GM23248 (cell line): ENCODE measurements at regions not wholly inside any gene's neighbourhood (a gene's known extent, or its start where the extent isn't known, plus 50 kb on each side); places are given as distances from the start of the nearest gene placed in this dataset.

ENCODE experiments used
- DNase-seq: peaks from one replicate; pipeline ENCODE4 v3.0.0-alpha.2; 2015
- H2AFZ ChIP-seq: fragments of 200-600 bp; sonication (generic); 2 replicates; pipeline ENCODE4 v1.6.1; 2016; ENCODE audit warnings: antibody characterized with exemption
- H3F3A ChIP-seq: fragments of 200-600 bp; sonication (generic); 2 replicates; pipeline ENCODE4 v1.6.1; 2016; ENCODE audit warnings: mild to moderate bottlenecking, antibody characterized with exemption, mixed run types; ENCODE audit not compliant: insufficient read depth
- H3K27ac ChIP-seq: fragments of 200-600 bp; sonication (generic); 2 replicates; pipeline ENCODE4 v1.5.1; 2016; ENCODE audit warnings: mild to moderate bottlenecking
- H3K27me3 ChIP-seq: fragments of 200-600 bp; sonication (generic); replicated peaks from 2 replicates; pipeline ENCODE4 v1.6.1; 2016; ENCODE audit warnings: mild to moderate bottlenecking; ENCODE audit not compliant: insufficient read depth
- H3K36me3 ChIP-seq: fragments of 200-600 bp; sonication (generic); 2 replicates; pipeline ENCODE4 v1.6.1; 2016; ENCODE audit warnings: low read depth, mild to moderate bottlenecking
- H3K4me1 ChIP-seq: fragments of 200-600 bp; sonication (generic); 2 replicates; pipeline ENCODE4 v1.6.1; 2016; ENCODE audit warnings: mild to moderate bottlenecking; ENCODE audit not compliant: insufficient read depth
- H3K4me2 ChIP-seq: fragments of 200-600 bp; sonication (generic); one replicate; pipeline ENCODE4 v1.6.1; 2016; ENCODE audit warnings: mild to moderate bottlenecking; ENCODE audit not compliant: unreplicated experiment
- H3K4me3 ChIP-seq: fragments of 200-600 bp; sonication (generic); 2 replicates; pipeline ENCODE4 v1.5.1; 2016; ENCODE audit warnings: mild to moderate bottlenecking
- H3K79me2 ChIP-seq: fragments of 200-600 bp; sonication (generic); 2 replicates; pipeline ENCODE4 v1.6.1; 2016; ENCODE audit warnings: mild to moderate bottlenecking; ENCODE audit not compliant: insufficient read depth
- H3K9ac ChIP-seq: fragments of 200-600 bp; sonication (generic); 2 replicates; pipeline ENCODE4 v1.6.1; 2016; ENCODE audit warnings: mild to moderate bottlenecking
- H3K9me2 ChIP-seq: fragments of 200-600 bp; sonication (generic); 2 replicates; pipeline ENCODE4 v1.6.1; 2016; ENCODE audit warnings: mixed run types, mild to moderate bottlenecking, moderate library complexity; ENCODE audit not compliant: insufficient read depth
- H3K9me3 ChIP-seq: fragments of 200-600 bp; sonication (generic); one replicate; pipeline ENCODE4 v1.6.1; 2017; ENCODE audit warnings: low read depth
- H4K20me1 ChIP-seq: fragments of 200-600 bp; sonication (generic); 2 replicates; pipeline ENCODE4 v1.6.0; 2016; ENCODE audit not compliant: insufficient read depth
- EZH2 ChIP-seq: fragments of 200-600 bp; sonication (generic); IDR thresholded peaks from 2 replicates; pipeline ENCODE4 v1.6.1; 2018; ENCODE audit warnings: antibody characterized with exemption, mild to moderate bottlenecking; ENCODE audit not compliant: insufficient read depth, poor library complexity, severe bottlenecking
- EZH2phosphoT487 ChIP-seq: fragments of 200-600 bp; sonication (generic); IDR thresholded peaks from 2 replicates; pipeline ENCODE4 v1.6.1; 2018; ENCODE audit warnings: antibody characterized with exemption, moderate library complexity, mild to moderate bottlenecking, low read depth; ENCODE audit not compliant: insufficient read depth
- WGBS, 2 experiments: methylation state at CpG; one replicate each; pipeline ENCODE4 v1.1.6; 2015 to 2017; ENCODE audit warnings: low lambda C conversion rate in 2 of 2, low coverage in 1 of 2; ENCODE audit errors: missing lambda C conversion rate in 2 of 2; 5-methylcytosine and 5-hydroxymethylcytosine counted together
- in situ Hi-C: fragments of 300-500 bp; cut with MboI; formaldehyde crosslinking; loops from 2 replicates; pipeline ENCODE4 v1.15.0; 2020

DNA sequence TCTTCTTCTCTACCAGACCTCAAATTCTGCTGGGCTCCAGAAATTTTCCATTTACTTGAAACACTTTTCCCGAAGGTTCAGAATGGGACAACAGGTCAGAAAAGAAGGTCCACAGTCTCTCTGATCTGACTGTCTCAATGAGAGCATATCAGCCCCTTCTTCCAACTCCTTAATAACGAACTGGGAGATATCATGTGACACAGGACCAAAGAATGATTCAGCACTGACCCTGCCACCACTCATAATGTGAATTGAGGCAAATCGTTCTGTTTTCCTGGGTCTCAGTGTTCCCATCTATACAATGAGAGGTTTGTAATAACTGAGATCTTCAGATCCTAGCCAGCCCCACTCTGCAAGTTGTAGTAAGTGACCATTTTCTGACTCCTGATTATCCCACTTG is 500.5 kb downstream of the NTRK3 start:
- H4K20me1 ChIP-seq, result no peaks in the 10 kb centered on the region
- H3K9me2 ChIP-seq, result no peaks in the 10 kb centered on the region
- no peak overlapping the region for H3K4me3 ChIP-seq
- no peak overlapping the region for H3K4me2 ChIP-seq
- no peaks in the 10 kb centered on the region for H3K36me3 ChIP-seq
- 86 to 91% methylated on average over 3 of the region's 3 CpGs for WGBS, 2 experiments
- TF ChIP-seq EZH2 (no peak), EZH2phosphoT487 (no peak)
- H3K79me2 ChIP-seq, result no peaks in the 10 kb centered on the region
- no peak overlapping the region for H2AFZ ChIP-seq
- in situ Hi-C loops, result no loop called here
- no peaks in the 10 kb centered on the region for H3K9me3 ChIP-seq
- no peak for DNase-seq
- H3K4me1 ChIP-seq, result peaks cover 22% of the 10 kb centered on the region
- H3K9ac ChIP-seq, result no peak overlapping the region
- H3K27me3 ChIP-seq, result no peaks in the 10 kb centered on the region
- no peak overlapping the region for H3K27ac ChIP-seq
- H3F3A ChIP-seq, result peaks cover 16% of the 10 kb centered on the region

- Histone ChIP-seq H3K9me2 (no peaks in the 10 kb centered on the region), H3K79me2 (no peaks in the 10 kb centered on the region), H3K4me3 (no peak overlapping the region), H3K9ac (no peak overlapping the region), H3K36me3 (no peaks in the 10 kb centered on the region), H3K4me1 (peaks cover 22% of the 10 kb centered on the region), H4K20me1 (no peaks in the 10 kb centered on the region), H3F3A (peaks cover 16% of the 10 kb centered on the region), H2AFZ (no peak overlapping the region), H3K9me3 (no peaks in the 10 kb centered on the region), H3K4me2 (no peak overlapping the region), H3K27me3 (no peaks in the 10 kb centered on the region), H3K27ac (no peak overlapping the region)
- TF ChIP-seq EZH2phosphoT487 (no peak), EZH2 (no peak)
- peak; percentile 39 for DNase-seq
- in situ Hi-C loops, result no loop called here
- 93% methylated on average over 4 of the region's 4 CpGs for WGBS, 2 experiments
Measured at GRCh38 chr15:87755226-87755625, 501.3 kb downstream of the NTRK3 start.

DNA sequence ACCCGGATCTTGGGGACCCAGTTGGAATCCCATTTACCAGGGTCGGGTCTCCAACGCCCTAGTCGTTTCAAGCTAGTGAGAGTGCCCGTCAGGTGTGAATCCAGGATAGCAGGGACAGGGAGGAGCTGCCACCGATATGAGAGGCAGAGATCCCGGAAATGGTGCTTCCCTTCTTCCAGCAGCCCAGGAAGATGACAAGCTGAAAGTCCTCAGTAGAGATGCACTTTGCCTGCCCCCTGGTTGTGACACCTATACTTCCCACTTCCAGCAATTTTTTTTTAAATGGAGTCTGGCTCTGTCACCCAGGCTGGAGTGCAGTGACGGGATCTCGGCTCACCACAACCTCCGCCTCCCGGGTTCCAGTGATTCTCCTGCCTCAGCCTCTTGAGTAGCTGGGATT is 503.0 kb downstream of the NTRK3 start:
- H4K20me1 ChIP-seq, result no peaks in the 10 kb centered on the region
- H3K36me3 ChIP-seq, result no peaks in the 10 kb centered on the region
- in situ Hi-C loops, result no loop called here
- no peaks in the 10 kb centered on the region for H3K79me2 ChIP-seq
- H3F3A ChIP-seq, result peaks cover 16% of the 10 kb centered on the region
- TF ChIP-seq EZH2 (no peak), EZH2phosphoT487 (no peak)
- H3K4me1 ChIP-seq, result peaks cover 22% of the 10 kb centered on the region
- no peak overlapping the region for H2AFZ ChIP-seq
- H3K27me3 ChIP-seq, result no peaks in the 10 kb centered on the region
- no peaks in the 10 kb centered on the region for H3K9me3 ChIP-seq
- no peaks in the 10 kb centered on the region; the same call in 1 of the 2 replicates for H3K9me2 ChIP-seq
- WGBS, 2 experiments, result 75 to 81% methylated on average over 10 to 11 of the region's 11 CpGs
- DNase-seq, result no peak
- no peak overlapping the region for H3K4me3 ChIP-seq
- H3K9ac ChIP-seq, result no peak overlapping the region
- H3K4me2 ChIP-seq, result no peak overlapping the region
- no peak overlapping the region for H3K27ac ChIP-seq

DNA sequence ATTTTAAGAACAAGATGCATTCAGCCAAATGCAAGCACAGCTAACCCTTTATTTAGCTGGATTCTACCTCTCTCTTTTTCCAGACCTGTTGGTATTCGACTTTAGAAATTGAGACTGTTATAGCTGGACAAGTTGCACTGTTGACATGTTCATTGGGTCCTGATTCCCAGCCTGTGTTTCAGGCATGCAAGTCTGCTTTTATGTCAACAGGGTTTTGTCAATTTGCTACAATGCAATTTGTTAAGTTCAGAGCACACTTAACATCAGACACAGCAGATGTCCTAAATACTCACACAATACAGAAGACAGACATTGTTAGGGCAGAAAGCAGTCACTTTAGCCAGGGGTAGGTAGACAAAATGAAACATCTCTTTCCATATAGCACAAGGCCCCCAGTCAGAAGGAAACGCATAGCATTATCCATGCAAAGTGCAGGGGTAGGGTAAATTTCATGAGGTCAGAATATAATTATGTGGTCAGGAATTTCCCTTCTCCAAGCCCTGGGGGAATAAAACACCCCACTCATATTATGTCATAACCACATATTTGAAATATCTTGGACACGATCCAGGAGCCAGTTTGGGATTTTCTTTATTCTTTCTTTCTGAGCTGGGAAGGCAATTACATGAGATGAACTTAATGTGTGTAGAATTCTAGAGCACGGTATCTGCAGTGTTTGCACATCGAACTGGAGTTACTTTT is 504.1 kb downstream of the NTRK3 start:
- H3K9ac ChIP-seq, result no peak overlapping the region
- H3K79me2 ChIP-seq, result no peaks in the 10 kb centered on the region
- WGBS, 2 experiments, result 33 to 34% methylated on average over 5 of the region's 5 CpGs
- in situ Hi-C loops, result no loop called here
- H3K9me2 ChIP-seq, result no peaks in the 10 kb centered on the region; the same call in 1 of the 2 replicates
- no peak overlapping the region for H2AFZ ChIP-seq
- H3K27ac ChIP-seq, result peak overlapping the region; percentile 50
- peaks cover 22% of the 10 kb centered on the region for H3K4me1 ChIP-seq
- peaks cover 16% of the 10 kb centered on the region for H3F3A ChIP-seq
- no peaks in the 10 kb centered on the region for H3K27me3 ChIP-seq
- H3K4me2 ChIP-seq, result peak overlapping the region; percentile 52
- H4K20me1 ChIP-seq, result no peaks in the 10 kb centered on the region
- H3K36me3 ChIP-seq, result no peaks in the 10 kb centered on the region
- no peak for TF ChIP-seq EZH2
- TF ChIP-seq EZH2phosphoT487, result no peak
- H3K4me3 ChIP-seq, result no peak overlapping the region
- H3K9me3 ChIP-seq, result no peaks in the 10 kb centered on the region
- DNase-seq, result peak; percentile 85
